PC-3 (cell line): ENCODE measurements at regions not wholly inside any gene's neighbourhood (a gene's known extent, or its start where the extent isn't known, plus 50 kb on each side); places are given as distances from the start of the nearest gene placed in this dataset.

Source experiments
- EZH2 ChIP-seq: fragments of 300-600 bp; sonication (generic); IDR thresholded peaks from one replicate; pipeline ENCODE4 v1.6.1; 2017; ENCODE audit warnings: antibody characterized with exemption, mild to moderate bottlenecking, low read length; ENCODE audit not compliant: unreplicated experiment
- TF ChIP-seq, protein P1 (sequence below): fragments of 300-600 bp; sonication (generic); conservative IDR thresholded peaks from 2 replicates; pipeline ENCODE4 v1.5.1; 2017; ENCODE audit warnings: antibody characterized with exemption, low read depth, mild to moderate bottlenecking, low read length

GRCh38 chr6:134603561-134603960, 285.6 kb upstream of the SGK1 start:
- TF ChIP-seq EZH2: no peak
- TF ChIP-seq, protein P1, sequence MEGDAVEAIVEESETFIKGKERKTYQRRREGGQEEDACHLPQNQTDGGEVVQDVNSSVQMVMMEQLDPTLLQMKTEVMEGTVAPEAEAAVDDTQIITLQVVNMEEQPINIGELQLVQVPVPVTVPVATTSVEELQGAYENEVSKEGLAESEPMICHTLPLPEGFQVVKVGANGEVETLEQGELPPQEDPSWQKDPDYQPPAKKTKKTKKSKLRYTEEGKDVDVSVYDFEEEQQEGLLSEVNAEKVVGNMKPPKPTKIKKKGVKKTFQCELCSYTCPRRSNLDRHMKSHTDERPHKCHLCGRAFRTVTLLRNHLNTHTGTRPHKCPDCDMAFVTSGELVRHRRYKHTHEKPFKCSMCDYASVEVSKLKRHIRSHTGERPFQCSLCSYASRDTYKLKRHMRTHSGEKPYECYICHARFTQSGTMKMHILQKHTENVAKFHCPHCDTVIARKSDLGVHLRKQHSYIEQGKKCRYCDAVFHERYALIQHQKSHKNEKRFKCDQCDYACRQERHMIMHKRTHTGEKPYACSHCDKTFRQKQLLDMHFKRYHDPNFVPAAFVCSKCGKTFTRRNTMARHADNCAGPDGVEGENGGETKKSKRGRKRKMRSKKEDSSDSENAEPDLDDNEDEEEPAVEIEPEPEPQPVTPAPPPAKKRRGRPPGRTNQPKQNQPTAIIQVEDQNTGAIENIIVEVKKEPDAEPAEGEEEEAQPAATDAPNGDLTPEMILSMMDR: no peak
